GM21529 (cell line): ENCODE measurements at regions not wholly inside any gene's neighbourhood (a gene's known extent, or its start where the extent isn't known, plus 50 kb on each side); places are given as distances from the start of the nearest gene placed in this dataset.

Experiments
- ATAC-seq: cut with Tn5 transposase; IDR thresholded peaks from one replicate; pipeline ENCODE4 v1.9.1; 2021; ENCODE audit not compliant: unreplicated experiment

DNA sequence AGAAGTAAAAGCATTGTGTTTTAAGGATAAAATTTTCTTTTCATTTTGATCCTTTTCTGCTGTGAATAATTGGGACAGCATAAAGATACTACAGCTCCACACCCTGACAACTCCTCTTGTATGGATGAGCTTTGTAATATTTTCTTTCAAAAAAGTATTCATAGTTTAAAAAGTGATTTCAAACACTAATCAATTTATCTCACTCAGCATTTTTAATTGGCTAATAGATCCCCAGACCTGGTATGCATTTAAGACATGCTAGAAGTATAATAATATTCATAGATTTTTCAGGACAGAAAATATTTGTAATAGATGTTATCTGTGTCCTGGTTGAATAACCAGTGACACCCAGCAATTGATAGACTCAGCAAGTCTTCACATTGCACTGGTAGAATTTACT, 510.7 kb downstream of the RIT2 start:
- ATAC-seq = no peak

DNA sequence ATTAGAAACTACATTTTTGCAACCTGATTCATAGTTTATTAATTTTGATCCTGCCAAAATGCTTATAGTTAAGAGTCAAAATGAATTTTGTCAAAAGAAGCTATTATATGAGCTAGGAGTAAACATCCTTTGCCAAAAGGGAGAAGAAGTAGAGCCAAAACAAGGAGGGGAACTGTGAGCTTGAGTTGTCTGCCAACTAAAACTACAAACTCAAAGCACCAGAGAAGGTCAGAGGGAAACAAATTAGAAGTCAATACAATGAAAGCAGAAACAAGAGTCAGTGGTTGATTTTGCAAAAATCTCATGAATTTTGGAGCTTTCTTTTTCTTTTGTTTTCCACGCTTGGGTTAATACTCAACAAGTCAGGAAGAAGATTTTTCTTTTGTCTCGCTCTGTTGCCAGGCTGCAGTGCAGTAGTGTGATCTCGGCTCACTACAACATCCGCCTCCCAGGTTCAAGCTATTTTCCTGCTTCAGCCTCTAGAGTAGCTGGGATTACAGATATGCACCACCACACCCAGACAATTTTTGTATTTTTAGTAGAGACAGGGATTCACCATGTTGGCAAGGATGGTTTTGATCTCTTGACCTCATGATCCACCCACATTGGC, 508.5 kb downstream of the RIT2 start:
- ATAC-seq = no peak

DNA sequence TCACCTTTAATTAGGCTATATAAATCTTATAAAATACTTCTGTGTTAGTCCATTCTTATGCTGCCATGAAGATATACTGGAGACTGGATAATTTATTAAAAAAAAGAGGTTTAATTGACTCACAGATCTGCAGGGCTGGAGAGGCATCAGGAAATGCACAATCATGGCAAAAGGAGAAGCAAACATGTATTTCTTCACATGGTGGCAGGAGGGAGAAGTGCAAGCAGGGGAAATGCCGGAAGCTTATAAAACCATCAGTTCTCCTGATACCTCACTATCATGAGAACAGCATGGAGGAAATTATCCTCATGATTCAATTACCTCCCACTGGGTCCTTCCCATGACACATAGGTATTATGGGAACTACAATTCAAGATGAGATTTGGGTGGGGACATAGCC, 504.4 kb downstream of the RIT2 start:
- ATAC-seq = no peak

DNA sequence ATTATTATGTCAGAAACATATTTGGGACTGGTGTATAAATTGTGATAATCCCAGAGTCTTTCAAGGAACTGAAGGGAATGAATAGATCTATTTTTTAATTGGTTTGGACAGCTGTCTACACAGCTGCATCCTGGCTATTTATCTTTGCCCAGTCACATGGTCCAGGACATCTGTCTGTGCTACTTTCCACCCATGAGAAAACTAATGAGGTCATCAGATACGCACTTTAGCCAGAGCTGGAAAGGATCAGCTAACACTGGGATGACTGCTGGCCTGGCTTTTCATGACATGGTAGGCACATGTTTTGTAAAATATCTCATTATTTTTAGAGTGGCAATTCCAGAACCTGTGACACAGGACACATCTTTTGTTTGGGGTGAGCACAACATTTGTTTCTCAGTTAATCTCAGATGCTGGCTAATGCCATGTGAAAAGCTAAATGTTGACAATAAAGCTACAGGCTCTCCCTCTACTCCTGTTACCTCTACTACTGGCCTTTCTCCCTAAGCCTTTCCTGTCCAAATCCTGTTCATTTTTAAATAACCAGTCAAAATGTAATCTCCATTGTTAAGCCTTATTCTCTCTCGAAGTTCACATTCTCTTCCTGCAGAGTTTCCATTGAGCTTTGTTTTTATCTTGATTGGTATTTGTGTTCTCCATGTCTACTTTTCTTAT, 500.7 kb downstream of the RIT2 start:
- no peak for ATAC-seq

DNA sequence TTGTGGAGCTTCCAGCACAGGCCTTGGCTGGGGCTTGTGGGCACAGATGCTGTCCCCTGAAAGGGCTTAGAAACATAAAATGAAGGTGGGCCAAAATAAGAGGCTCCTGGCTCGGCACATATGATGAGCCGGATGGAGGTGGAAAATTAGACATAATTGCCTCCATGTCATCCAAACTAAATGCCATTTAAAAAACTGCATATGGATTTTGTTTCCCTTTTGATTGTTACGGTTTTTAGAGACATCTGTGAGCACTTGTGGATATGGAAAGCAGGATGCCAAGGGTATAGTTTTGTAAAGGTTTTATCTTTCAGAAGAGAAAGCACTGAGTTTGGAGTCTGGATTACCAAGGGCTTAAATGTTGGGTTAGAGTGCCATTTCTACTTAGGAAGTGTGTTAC, 498.3 kb downstream of the RIT2 start:
- ATAC-seq = no peak

DNA sequence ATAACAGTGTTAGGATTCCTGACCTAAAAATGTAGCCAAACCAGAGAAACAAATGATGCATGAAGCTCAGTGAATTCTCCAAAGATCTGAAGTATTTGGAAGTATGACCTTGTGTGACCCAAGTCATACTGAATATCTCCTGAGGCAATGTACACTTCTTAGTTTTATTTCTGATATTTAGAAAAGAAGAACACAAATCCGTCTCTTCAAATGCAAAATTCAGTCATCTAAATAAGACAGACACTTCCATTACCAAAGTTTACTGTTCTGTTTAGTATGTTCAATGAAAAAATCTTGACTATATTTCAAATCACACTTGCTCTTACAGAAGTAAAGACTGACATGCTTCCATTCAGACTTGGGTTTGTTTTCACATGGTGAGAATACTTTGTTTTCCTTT, 495.7 kb downstream of the RIT2 start:
- no peak for ATAC-seq

DNA sequence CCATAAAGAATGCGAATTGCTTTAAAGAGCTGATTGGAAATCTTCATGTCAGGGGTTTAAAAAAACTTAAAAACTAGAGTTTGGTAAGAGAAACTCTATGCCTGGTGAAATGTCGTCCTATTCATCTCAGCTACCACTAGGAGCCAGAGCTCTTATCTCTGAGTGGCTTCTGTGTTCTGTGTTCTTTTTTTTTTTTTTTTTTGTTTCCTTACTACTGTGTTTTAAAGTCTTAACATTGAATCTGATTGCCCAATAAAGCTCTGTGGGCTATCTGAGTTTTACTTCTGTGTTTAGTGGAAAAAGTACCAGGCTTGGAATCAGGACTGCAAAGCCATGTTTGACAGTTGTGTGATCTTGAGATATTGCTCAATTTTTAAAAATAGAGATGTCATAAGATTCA, 494.8 kb downstream of the RIT2 start:
- no peak for ATAC-seq

DNA sequence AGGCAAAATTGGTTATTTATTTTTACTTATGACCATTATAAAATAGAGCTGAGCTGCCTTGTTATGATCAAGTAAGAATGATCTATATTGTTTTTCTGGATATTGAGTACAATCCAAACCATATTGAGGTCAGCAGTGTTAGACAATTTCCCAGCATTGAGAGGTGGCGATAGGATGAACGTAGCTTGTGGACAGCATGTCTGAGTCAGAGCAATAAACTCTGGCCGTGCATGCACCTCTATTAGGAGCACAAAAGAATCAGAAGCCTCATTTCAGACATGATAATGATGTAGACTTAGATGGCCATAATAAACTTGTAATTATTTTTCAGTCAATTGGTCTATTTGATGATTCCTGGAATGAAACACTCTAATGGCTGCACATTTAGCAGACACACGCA, 491.6 kb downstream of the RIT2 start:
- ATAC-seq = no peak

DNA sequence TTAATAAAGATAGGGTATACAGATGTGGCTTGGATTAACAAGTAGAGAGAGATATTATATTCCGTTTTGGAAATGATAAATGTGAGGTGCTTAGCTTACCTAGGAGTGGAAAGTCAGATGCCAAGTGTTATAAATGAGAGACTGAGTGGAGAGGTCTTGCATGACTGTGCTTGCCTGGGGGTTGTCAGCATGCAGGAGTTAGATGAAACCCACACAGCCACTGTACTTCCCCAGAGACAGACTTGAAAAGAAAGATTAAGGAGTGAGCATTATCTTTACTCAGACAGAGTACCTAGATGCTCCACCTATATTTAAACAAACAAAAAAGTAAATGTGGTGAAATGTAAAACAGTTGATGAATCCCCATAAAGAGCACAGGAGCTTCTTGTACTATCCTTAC, 482.7 kb downstream of the RIT2 start:
- no peak for ATAC-seq

DNA sequence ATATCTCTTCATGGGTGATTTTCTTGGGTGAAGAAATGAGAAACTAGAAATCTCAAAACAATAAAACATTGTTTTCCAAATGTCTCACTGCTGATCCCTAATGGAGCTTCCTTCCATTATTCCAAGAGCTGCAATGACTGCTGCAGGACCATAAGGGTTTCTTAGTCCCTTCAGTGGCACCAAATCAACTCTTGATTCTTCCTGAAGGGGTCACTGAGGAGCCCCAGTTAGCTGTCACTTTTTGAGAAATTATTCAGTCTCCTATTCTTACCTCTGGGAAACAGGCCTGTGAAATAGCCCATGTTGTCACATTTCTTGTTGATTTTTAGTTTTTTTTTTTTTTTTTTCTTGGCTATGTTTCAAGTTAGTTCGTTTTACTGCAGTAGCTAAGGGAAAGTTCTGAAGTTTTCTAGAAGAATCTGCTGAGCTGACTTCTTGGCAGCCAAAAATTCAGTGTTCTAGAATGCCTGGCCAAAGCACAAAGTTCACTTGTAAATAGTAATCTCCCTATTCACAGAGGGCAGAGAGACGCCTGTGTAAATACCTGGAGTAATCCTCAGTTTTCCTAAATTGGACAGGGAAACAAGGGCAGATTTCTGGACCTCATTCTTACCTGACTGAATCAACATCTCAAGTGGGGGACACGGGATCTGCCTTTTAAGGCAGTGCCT, 480.0 kb downstream of the RIT2 start:
- no peak for ATAC-seq

DNA sequence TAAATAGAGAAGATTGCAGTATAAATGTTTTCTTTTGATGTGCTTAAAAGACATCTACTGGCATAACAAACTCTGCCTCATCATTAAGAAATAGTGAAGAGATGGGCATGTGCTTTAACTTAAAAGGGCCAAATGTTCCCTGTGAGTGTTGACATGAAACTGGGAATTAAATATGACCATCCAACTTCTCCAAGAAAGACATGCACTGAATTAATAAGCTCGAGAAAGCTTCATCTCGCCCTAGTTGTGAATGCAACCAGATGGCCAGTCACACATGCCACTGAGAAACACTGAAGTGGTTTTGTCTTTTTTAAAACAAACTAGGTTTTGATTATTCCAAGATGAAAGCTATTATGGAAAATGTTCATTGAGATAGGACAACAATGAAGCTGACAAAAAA, 479.2 kb downstream of the RIT2 start:
- no peak for ATAC-seq

DNA sequence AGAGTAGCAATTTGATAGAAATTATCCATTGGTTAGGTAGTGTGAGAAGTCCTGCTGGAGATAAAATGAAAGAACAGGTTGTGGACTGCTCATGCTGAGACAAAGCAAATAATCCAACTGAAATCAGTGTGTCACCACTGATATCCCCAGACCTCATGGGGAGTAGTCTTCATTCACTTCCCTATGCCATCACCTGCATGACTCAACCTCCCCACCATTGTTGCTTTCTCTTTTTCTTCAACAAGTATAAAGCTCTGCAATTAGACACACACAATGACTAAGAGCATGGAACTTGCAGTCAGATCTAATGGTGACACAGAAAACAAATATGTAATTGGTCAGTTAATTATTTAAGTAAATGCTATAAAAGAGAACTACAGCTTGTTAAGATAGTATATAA, 475.3 kb downstream of the RIT2 start:
- no peak for ATAC-seq

DNA sequence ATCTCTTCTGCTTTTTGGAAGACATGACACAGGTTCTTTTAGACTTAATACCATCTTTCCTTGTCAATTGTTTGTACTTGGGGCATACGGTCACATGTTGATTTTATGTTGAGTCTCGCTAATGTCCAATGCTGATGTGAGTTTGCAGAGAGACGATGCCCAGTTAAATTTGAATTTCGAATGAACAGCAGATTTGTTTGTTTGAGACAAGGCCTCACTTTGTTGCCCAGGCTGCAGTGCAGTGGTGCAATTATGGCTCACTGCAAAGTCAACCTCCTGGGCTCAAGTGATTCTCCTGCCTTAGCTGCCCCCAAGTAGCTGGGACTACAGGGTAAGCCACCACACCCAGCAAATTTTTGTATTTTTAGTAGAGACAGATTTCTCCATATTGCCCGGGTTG, 473.5 kb downstream of the RIT2 start:
- ATAC-seq = no peak

DNA sequence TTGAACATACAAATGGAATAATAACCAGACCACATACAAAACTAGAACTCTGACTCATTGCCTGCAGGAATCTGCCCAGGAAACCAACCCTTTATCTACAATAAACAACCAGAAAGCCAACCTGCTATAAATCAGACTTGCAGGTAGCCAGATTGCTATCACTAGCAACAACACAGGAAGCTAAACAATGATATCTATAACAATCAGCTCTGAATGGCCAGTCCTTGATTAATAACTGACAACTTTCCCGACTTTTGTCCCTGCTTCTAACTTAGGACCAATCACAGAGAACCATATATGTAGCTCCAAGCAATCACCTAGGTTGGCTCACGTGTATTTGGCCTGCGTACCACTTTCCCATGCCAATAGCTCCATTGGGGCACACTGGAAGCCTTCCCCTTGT, 470.8 kb downstream of the RIT2 start:
- no peak for ATAC-seq

DNA sequence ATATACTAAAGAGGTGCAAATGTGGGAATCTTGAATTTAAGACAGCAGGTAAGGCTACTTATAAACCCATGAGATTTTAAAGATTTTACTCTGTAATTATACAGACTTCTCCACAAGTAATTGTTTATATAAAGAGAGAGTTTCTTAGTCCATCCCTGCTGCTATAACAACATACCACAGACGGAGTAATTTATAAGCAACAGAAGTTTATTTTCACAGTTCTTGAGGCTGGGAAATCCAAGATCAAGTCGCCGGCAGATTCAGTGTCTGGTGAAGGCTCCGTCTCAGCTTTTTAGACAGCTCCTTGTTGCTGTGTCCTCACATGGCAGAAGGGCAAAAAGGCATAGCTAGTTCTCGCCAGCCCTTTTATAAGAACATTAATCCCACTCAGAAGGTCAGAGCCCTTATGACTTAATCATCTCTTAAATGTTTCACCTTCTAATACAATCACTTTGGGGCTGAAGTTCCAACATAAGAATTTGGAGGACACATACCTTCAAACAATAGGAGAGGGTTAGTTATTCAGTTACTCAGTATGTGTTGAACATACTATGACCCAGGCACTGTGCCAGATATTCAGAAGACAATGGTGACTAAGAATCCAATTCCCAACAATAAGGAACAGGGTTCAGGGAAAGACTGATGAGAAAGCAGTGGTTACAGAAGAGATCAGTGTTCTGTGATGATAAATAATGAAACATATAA, 466.0 kb downstream of the RIT2 start:
- no peak for ATAC-seq

DNA sequence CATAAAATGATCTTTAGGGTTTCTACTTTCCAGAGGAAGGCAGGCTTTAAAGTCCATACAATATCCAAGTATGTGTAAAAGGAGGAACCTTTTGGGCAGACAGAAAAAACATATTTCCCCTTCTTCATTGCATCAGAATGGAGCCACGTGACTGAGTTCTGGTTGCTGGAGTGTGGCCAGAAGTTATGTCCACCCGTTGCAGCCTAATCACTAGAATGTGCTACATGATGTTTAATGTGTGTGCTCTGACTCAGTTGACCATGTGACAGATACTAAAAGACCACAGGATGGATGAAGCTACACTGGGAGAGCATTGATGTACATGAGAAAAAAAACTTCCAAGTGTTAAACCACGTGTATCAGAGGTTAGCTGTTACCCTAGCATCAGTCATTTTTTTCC, 460.9 kb downstream of the RIT2 start:
- no peak for ATAC-seq

DNA sequence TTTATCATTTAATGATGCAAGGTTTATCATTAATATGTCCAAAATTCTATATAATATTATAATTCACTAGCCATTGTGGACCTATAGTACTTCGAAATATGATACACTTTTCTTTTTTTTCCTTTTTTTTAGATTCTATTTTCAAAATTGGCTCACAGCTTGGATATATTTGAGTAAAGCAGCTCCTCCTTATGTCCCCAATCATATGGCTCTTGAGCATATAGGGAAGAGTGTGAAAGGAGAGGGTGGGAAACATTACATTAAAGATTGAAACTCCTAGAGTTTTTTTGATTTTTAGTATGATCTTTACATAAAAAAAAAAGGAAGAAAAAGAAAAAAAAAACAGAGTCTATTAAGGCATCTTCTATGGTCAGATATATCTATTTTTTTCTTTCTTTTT, 457.9 kb downstream of the RIT2 start:
- ATAC-seq = no peak

DNA sequence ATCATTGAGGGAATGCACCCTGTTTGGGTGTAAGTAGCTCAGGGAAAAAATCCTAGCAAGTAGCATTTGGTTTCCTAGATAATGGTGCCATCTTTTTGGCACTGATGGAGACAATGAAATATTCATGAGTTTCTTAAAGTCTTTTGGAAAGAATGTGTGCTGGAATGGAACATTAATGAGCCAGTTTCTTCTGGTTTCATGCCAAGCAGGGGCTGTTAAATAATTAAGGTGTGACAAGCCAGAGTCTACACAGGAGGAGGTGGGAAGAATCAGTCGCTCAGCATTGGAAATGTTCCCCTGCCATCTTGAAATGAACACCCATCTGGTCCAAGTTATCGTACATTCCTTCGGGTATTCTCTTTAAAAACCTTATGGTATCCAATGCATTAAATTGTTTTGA, 457.3 kb downstream of the RIT2 start:
- no peak for ATAC-seq

DNA sequence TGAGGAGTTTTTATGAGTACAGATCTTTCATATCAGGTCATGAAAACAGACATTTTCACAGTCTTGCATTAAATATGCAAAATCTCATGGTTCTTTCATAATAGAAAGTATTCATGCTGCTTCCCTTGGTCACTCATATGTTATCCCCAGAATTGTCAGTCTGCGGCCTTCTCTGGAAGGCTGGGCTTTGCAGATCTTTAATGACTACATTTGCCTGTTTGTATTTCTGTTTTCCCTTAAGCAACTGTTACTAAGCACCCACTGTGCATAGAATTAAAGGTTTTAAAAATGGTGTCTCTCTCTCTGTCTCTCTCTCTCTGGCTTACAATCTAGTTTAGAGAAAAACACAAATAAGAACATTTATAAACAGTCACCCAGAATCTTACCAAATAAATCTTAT, 456.3 kb downstream of the RIT2 start:
- no peak for ATAC-seq

DNA sequence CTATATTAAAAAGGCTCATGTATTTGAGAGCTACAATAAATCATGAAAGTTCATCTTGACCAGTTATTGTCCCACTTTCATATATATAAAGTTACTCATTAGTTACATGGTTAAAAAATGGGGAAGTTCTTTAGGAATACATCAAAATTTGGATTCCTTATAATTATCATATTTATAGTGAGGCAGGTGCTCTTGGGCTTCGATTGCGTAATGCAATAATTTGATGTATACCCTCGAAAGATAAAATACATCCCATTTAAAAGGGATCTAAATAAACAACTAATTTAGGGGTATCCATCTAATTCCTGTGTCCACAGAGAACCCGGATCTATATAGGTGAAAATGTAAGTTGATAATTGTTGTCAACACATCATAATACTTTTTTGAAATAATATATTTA, 444.6 kb downstream of the RIT2 start:
- ATAC-seq = no peak

DNA sequence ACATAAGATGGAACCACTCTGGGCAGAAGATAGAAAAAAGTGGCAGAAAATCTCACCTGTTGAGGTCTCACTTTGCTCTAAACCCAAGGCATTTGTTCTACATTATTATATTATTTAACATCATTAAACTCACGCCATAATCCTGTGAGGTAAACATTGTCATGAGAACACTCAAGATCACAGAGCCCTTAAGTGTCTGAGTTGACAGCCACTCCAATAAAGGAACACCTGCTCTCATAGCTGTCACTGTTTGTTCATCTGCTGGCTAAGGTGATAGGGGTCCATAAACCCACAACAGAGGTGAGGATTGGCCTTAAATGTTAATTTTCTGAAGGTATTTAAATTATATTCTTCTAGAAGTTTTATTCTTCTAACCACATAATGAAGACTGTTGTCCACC, 439.7 kb downstream of the RIT2 start:
- ATAC-seq = no peak

DNA sequence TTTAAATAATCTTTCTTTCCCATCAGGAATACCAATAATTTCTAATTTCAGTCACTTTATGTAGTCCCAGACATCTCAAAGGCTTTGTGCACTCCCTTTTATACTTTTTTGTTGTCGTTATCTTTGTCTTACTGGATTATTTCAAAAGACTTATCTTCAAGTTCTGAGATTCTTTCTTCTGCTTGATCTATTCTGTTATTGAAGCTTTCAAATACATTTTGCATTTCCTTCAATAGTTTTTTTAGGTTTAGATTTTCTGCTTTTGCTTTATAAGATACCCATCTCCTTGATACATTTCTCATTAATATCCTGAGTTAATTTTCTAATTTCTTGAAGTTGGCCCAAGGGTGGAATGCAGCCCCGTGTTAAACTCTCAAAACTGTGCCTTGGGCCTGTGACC, 432.4 kb downstream of the RIT2 start:
- no peak for ATAC-seq
